Neural progenitor cell (in vitro differentiated cells): ENCODE measurements at regions not wholly inside any gene's neighbourhood (a gene's known extent, or its start where the extent isn't known, plus 50 kb on each side); places are given as distances from the start of the nearest gene placed in this dataset.

Experiments
- DNase-seq: peaks from one replicate; pipeline ENCODE4 v3.0.0-alpha.2; 2016; ENCODE audit warnings: low spot score
- H2AFZ ChIP-seq: fragments of 200-600 bp; sonication (generic); replicated peaks from 2 replicates; pipeline ENCODE4 v1.6.1; 2016; ENCODE audit warnings: antibody characterized with exemption
- H3F3A ChIP-seq: fragments of 200-600 bp; sonication (generic); 2 replicates; pipeline ENCODE4 v1.6.1; 2016; ENCODE audit warnings: antibody characterized with exemption, low read depth
- H3K27ac ChIP-seq: fragments of 200-600 bp; sonication (generic); 2 replicates; pipeline ENCODE4 v1.5.1; 2016; ENCODE audit warnings: mild to moderate bottlenecking
- H3K27me3 ChIP-seq: fragments of 200-600 bp; sonication (generic); 2 replicates; pipeline ENCODE4 v1.6.1; 2016; ENCODE audit warnings: mild to moderate bottlenecking, moderate library complexity
- H3K36me3 ChIP-seq: fragments of 200-600 bp; sonication (generic); 2 replicates; pipeline ENCODE4 v1.5.1; 2016
- H3K4me1 ChIP-seq: fragments of 200-600 bp; sonication (generic); 2 replicates; pipeline ENCODE4 v1.6.1; 2016; ENCODE audit warnings: mixed run types
- H3K4me2 ChIP-seq: fragments of 200-600 bp; sonication (generic); 2 replicates; pipeline ENCODE4 v1.6.1; 2016
- H3K4me3 ChIP-seq: fragments of 200-600 bp; sonication (generic); 2 replicates; pipeline ENCODE4 v1.5.1; 2016
- H3K79me2 ChIP-seq: fragments of 200-600 bp; sonication (generic); 2 replicates; pipeline ENCODE4 v1.6.1; 2016; ENCODE audit warnings: low read depth
- H3K9ac ChIP-seq: fragments of 200-600 bp; sonication (generic); 2 replicates; pipeline ENCODE4 v1.6.1; 2016
- H3K9me3 ChIP-seq: fragments of 200-600 bp; sonication (generic); 2 replicates; pipeline ENCODE4 v1.5.1; 2016; ENCODE audit warnings: low read depth
- H4K20me1 ChIP-seq: fragments of 200-600 bp; sonication (generic); 2 replicates; pipeline ENCODE4 v1.6.1; 2016; ENCODE audit warnings: low read depth
- H3K27ac Mint-ChIP-seq: 3 replicates; pipeline ENCODE4 v1.8.0; 2021; ENCODE audit warnings: mixed read lengths
- H3K27me3 Mint-ChIP-seq: 2 replicates; pipeline ENCODE4 v1.8.0; 2022; ENCODE audit warnings: low read depth, mild to moderate bottlenecking, inconsistent platforms, moderate library complexity, mixed read lengths; ENCODE audit not compliant: insufficient read depth
- H3K36me3 Mint-ChIP-seq: 3 replicates; pipeline ENCODE4 v1.8.0; 2021; ENCODE audit warnings: mixed read lengths
- H3K4me1 Mint-ChIP-seq: 3 replicates; pipeline ENCODE4 v1.8.0; 2021; ENCODE audit warnings: mixed read lengths
- H3K4me3 Mint-ChIP-seq: 3 replicates; pipeline ENCODE4 v1.8.0; 2021; ENCODE audit warnings: mild to moderate bottlenecking, moderate library complexity, mixed read lengths
- H3K9me3 Mint-ChIP-seq: 3 replicates; pipeline ENCODE4 v1.8.0; 2020; ENCODE audit warnings: mixed read lengths
- EZH2 ChIP-seq: fragments of 200-600 bp; sonication (generic); IDR thresholded peaks from 2 replicates; pipeline ENCODE4 v1.6.1; 2017; ENCODE audit warnings: antibody characterized with exemption, mild to moderate bottlenecking, moderate library complexity
- EZH2phosphoT487 ChIP-seq: fragments of 200-600 bp; sonication (generic); IDR thresholded peaks from 2 replicates; pipeline ENCODE4 v1.6.1; 2017; ENCODE audit warnings: antibody characterized with exemption
- TF ChIP-seq, protein P1 (sequence below): fragments of 200-600 bp; sonication (generic); IDR thresholded peaks from 2 replicates; pipeline ENCODE4 v1.5.1; 2017; ENCODE audit warnings: antibody characterized with exemption, mild to moderate bottlenecking

DNA sequence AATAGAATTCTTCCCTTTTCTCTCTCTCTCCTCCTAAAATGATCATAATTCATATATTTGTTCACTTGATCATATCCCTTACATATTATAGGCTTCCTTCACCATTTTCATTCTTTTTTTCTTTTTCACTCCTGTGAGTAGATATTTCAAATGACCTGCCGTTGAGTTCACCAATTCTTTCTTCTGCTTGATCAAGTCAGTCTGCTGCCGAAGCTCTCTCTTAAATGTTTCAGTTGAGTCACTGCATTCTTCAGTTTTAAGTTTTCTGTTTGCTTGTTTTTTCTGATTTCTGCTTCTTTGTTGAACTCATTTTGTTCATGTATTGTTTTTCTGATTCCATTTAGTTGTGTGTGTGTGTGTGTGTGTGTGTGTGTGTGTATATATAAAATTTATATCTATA, 354.3 kb downstream of the GPAT3 start:
- no peaks in the 10 kb centered on the region for H3K79me2 ChIP-seq
- Mint-ChIP-seq H3K4me3 (no peak overlapping the region), H3K4me1 (no peaks in the 10 kb centered on the region), H3K9me3 (peaks cover 2% of the 10 kb centered on the region), H3K27ac (no peak overlapping the region), H3K36me3 (no peaks in the 10 kb centered on the region), H3K27me3 (peaks cover 2% of the 10 kb centered on the region)
- H3K36me3 ChIP-seq = no peaks in the 10 kb centered on the region
- H3K9me3 ChIP-seq = no peaks in the 10 kb centered on the region
- H3F3A ChIP-seq = no peaks in the 10 kb centered on the region
- no peaks in the 10 kb centered on the region for H3K27me3 ChIP-seq
- no peak for TF ChIP-seq EZH2
- TF ChIP-seq, protein P1, sequence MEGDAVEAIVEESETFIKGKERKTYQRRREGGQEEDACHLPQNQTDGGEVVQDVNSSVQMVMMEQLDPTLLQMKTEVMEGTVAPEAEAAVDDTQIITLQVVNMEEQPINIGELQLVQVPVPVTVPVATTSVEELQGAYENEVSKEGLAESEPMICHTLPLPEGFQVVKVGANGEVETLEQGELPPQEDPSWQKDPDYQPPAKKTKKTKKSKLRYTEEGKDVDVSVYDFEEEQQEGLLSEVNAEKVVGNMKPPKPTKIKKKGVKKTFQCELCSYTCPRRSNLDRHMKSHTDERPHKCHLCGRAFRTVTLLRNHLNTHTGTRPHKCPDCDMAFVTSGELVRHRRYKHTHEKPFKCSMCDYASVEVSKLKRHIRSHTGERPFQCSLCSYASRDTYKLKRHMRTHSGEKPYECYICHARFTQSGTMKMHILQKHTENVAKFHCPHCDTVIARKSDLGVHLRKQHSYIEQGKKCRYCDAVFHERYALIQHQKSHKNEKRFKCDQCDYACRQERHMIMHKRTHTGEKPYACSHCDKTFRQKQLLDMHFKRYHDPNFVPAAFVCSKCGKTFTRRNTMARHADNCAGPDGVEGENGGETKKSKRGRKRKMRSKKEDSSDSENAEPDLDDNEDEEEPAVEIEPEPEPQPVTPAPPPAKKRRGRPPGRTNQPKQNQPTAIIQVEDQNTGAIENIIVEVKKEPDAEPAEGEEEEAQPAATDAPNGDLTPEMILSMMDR = no peak
- no peak for TF ChIP-seq EZH2phosphoT487
- H3K4me2 ChIP-seq = no peak overlapping the region
- no peak overlapping the region for H3K4me3 ChIP-seq
- no peak overlapping the region for H3K9ac ChIP-seq
- H4K20me1 ChIP-seq = no peaks in the 10 kb centered on the region
- H3K4me1 ChIP-seq = peaks cover 9% of the 10 kb centered on the region
- no peak overlapping the region for H2AFZ ChIP-seq
- no peak overlapping the region for H3K27ac ChIP-seq
- no peak for DNase-seq

DNA sequence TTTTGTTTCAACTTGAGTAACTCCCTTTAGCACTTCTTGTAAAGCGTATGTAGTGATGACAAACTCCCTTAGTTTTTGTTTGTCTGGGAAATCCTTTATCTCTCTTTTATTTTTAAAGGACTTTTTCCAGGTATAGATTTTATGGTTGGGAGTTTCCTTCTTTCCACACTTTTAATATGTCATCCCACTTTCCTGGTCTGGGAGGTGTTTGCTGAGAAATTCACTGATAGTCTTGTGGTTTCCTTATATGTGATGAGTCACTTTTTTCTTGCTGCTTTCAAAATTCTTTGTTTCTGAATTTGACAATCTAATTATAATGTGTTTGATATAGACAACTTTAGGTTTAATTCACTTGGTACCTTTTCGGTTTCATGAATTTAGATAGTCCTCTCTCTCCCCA, 353.9 kb downstream of the GPAT3 start:
- Mint-ChIP-seq H3K4me3 (no peak overlapping the region), H3K27me3 (peaks cover 2% of the 10 kb centered on the region), H3K36me3 (no peaks in the 10 kb centered on the region), H3K4me1 (no peaks in the 10 kb centered on the region), H3K27ac (no peak overlapping the region), H3K9me3 (peaks cover 2% of the 10 kb centered on the region)
- Histone ChIP-seq H3K27ac (no peak overlapping the region), H3K9me3 (no peaks in the 10 kb centered on the region), H3K36me3 (no peaks in the 10 kb centered on the region), H2AFZ (no peak overlapping the region), H3K9ac (no peak overlapping the region), H3F3A (no peaks in the 10 kb centered on the region), H4K20me1 (no peaks in the 10 kb centered on the region), H3K4me2 (no peak overlapping the region), H3K4me1 (peaks cover 9% of the 10 kb centered on the region), H3K4me3 (no peak overlapping the region), H3K27me3 (no peaks in the 10 kb centered on the region), H3K79me2 (no peaks in the 10 kb centered on the region)
- DNase-seq = no peak
- TF ChIP-seq EZH2phosphoT487 = no peak
- TF ChIP-seq, protein P1 = no peak
- TF ChIP-seq EZH2 = no peak

DNA sequence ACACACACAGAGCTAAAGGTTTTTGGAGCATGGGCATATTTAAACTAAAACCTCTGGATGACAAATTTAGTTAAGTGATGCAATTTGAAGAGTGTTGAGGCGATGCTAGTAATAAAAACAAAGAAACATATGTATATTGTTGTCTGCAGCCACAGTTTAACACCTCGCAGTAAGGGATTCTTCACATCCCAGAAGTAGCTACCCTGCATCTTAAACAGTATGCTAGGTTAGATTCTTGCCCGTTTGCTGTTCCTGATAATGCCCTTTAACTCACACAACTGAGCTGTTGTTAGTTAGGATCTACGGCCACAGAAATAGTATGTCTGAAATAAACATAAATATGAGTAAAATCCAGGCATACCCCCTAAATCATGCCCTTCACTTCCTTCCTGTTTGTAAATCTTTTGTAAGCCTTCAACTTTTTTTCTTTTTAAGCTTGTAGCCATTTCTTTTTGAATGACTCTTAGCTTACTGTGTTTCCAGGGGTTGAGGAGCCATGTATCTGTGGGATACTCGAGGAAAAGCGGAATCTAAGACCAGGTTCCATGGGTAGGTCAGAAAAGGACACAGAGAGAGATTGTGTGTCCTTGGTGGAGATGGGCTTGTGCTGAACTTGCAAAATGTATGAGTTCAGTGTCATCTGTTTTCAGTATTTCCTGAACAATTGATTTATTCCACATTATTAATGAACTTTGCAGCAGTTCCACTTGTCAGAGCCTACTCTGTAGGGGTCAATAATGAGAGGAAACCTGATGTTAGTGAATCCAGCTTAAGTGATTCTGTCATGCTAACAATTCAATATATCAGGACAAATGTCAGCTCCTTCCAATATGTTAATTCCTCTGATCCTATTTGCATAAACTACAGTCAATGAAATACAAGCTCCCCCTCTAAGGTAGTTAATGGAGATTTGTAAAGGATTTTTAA, 349.6 kb downstream of the GPAT3 start:
- H3F3A ChIP-seq = no peaks in the 10 kb centered on the region
- H3K9me3 ChIP-seq = no peaks in the 10 kb centered on the region
- TF ChIP-seq, protein P1 = no peak
- TF ChIP-seq EZH2phosphoT487 (no peak), EZH2 (no peak)
- H3K36me3 ChIP-seq = no peaks in the 10 kb centered on the region
- H4K20me1 ChIP-seq = no peaks in the 10 kb centered on the region
- H3K4me2 ChIP-seq = no peak overlapping the region
- H3K27me3 Mint-ChIP-seq = no peaks in the 10 kb centered on the region
- H3K27me3 ChIP-seq = no peaks in the 10 kb centered on the region
- no peaks in the 10 kb centered on the region for H3K36me3 Mint-ChIP-seq
- H3K27ac ChIP-seq = no peak overlapping the region
- no peaks in the 10 kb centered on the region for H3K4me1 Mint-ChIP-seq
- no peak overlapping the region for H3K9ac ChIP-seq
- H3K4me3 Mint-ChIP-seq = no peak overlapping the region
- H3K4me3 ChIP-seq = no peak overlapping the region
- DNase-seq = no peak
- no peak overlapping the region for H3K27ac Mint-ChIP-seq
- peak overlapping the region; percentile 74 for H2AFZ ChIP-seq
- peaks cover 2% of the 10 kb centered on the region for H3K9me3 Mint-ChIP-seq
- peaks cover 9% of the 10 kb centered on the region for H3K4me1 ChIP-seq
- H3K79me2 ChIP-seq = no peaks in the 10 kb centered on the region
